Mesothelial cell of epicardium (in vitro differentiated cells): ENCODE measurements at regions not wholly inside any gene's neighbourhood (a gene's known extent, or its start where the extent isn't known, plus 50 kb on each side); places are given as distances from the start of the nearest gene placed in this dataset.

ENCODE experiments used
- DNase-seq, 2 experiments: peaks; one replicate each; pipeline ENCODE4 v3.0.0; 2021; ENCODE audit warnings: low spot score in 2 of 2; ENCODE audit not compliant: unreplicated experiment in 2 of 2
- H3K27ac Mint-ChIP-seq: 2 replicates; pipeline ENCODE4 v1.8.0; 2021; ENCODE audit warnings: mixed read lengths
- H3K27me3 Mint-ChIP-seq: 2 replicates; pipeline ENCODE4 v1.8.0; 2021; ENCODE audit warnings: low read depth, mixed read lengths
- H3K36me3 Mint-ChIP-seq: 2 replicates; pipeline ENCODE4 v1.8.0; 2021; ENCODE audit warnings: mixed read lengths
- H3K4me1 Mint-ChIP-seq: 2 replicates; pipeline ENCODE4 v1.8.0; 2021; ENCODE audit warnings: mixed read lengths
- H3K4me3 Mint-ChIP-seq: 2 replicates; pipeline ENCODE4 v1.8.0; 2021; ENCODE audit warnings: mild to moderate bottlenecking, moderate library complexity, mixed read lengths
- H3K9me3 Mint-ChIP-seq: 2 replicates; pipeline ENCODE4 v1.8.0; 2021; ENCODE audit warnings: mixed read lengths
- TF ChIP-seq, protein P1 (sequence below): fragments of 200-600 bp; sonication (generic); IDR thresholded peaks from one replicate; pipeline ENCODE4 v1.5.0; 2021; ENCODE audit warnings: antibody characterized with exemption; ENCODE audit not compliant: unreplicated experiment

DNA sequence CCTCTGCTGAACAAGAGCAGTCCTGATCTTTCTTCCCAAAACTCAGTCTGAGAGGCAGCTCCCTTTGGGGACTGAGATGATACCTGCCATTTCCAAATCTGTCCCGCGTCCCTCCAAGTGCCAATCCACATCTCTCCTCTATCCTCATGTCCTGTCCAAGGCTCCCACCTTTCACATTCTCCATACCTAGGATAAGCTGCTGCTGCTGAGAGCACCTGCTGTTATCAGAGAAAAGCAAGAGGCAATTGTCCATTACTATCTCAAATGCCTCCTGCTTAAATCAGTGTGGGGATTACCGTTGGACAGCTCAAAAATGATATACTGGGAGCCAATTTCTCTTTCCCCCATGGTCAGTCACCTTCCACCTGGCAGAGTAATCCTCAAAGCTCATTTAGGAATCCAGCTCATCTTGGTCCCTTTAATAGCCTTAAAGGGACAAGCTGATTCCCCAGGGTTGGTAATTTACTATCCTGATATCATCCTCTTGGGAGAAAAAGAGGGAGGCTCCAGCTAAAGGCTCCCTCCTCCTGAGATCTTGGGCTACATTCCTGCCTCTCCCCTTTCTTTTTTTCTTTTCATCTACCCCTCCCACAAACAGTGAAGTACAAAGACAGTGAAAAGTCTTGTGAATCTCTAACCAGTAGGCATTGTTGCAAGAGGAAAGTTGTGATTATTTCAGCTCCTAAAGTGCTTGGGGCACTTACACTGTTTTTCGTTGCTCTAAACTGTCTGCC, 278.1 kb upstream of the CAMK1G start:
- no peak overlapping the region for H3K27ac Mint-ChIP-seq

DNA sequence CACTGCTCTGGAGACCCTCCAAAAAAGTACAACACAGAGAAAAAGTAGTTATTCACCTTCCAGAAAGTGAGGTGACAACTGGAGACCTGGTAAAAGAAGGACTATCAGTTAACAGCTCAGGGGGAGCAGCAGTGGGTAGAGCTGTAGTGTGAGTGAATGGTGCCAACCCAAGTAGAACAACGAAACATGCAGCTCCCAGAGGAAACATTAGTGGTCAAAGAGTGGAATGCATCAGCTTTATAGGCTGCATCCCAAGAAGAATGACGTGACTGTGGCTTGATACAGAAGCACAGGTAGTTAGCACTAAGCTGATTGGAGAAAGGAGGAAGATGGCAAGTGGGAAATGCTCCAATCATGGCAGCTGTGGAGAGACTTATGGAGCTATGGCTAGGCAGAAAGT, 275.7 kb upstream of the CAMK1G start:
- Mint-ChIP-seq H3K4me1 (peaks cover 25% of the 10 kb centered on the region), H3K4me3 (no peak overlapping the region), H3K27ac (no peak overlapping the region), H3K36me3 (no peaks in the 10 kb centered on the region), H3K27me3 (peaks cover 39% of the 10 kb centered on the region), H3K9me3 (no peaks in the 10 kb centered on the region)
- DNase-seq = no peak
- TF ChIP-seq, protein P1, sequence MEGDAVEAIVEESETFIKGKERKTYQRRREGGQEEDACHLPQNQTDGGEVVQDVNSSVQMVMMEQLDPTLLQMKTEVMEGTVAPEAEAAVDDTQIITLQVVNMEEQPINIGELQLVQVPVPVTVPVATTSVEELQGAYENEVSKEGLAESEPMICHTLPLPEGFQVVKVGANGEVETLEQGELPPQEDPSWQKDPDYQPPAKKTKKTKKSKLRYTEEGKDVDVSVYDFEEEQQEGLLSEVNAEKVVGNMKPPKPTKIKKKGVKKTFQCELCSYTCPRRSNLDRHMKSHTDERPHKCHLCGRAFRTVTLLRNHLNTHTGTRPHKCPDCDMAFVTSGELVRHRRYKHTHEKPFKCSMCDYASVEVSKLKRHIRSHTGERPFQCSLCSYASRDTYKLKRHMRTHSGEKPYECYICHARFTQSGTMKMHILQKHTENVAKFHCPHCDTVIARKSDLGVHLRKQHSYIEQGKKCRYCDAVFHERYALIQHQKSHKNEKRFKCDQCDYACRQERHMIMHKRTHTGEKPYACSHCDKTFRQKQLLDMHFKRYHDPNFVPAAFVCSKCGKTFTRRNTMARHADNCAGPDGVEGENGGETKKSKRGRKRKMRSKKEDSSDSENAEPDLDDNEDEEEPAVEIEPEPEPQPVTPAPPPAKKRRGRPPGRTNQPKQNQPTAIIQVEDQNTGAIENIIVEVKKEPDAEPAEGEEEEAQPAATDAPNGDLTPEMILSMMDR = no peak

More for the DNA sequence above, 278.1 kb upstream of the CAMK1G start:
- Mint-ChIP-seq H3K36me3 (no peaks in the 10 kb centered on the region), H3K9me3 (no peaks in the 10 kb centered on the region), H3K4me1 (peaks cover 29% of the 10 kb centered on the region), H3K27me3 (peaks cover 49% of the 10 kb centered on the region), H3K4me3 (no peak overlapping the region)
- TF ChIP-seq, protein P1 = no peak
- DNase-seq = no peak

DNA sequence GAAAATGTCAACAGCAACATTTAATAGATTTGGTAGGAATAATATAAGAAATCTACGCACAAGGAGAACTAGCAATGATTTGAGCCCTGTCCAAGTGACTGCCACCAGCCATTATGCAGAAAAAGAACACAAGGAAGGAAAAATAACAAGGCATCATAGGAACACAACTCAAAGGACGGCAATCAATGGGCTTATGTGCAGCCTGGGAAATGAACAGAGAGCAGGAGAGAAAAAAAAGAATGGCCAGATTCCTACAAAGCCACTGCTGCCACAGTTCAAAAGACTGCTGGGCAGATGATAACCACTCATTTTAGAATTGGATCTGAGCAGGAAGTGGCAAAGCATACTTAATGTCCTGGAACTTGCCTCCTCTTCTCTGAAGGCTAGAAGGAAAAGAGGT, 274.3 kb upstream of the CAMK1G start:
- DNase-seq = no peak
- Mint-ChIP-seq H3K4me3 (no peak overlapping the region), H3K9me3 (no peaks in the 10 kb centered on the region), H3K27ac (no peak overlapping the region), H3K36me3 (no peaks in the 10 kb centered on the region), H3K4me1 (peaks cover 13% of the 10 kb centered on the region), H3K27me3 (peaks cover 32% of the 10 kb centered on the region)
- TF ChIP-seq, protein P1 = no peak

DNA sequence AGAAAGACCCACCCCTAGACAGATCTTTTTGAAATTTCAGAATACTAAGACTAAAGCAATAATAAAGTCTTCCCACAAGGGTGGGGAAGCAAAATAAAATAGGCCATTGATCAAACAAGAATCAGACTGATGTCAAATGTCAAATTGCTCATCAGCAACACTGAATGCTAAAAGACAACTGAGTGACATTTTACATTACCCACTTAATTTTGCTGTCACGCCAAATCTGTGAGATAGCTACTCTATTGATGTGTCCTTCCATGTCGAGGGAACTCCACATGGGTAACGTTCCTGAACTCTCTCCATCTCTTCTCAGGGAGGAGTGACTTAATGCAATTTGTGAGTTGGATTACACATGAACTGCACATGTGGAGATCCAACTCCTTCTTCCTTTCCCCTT, 271.7 kb upstream of the CAMK1G start:
- no peaks in the 10 kb centered on the region for H3K9me3 Mint-ChIP-seq
- H3K27ac Mint-ChIP-seq = no peak overlapping the region
- no peak for DNase-seq
- H3K4me1 Mint-ChIP-seq = no peaks in the 10 kb centered on the region
- peaks cover 21% of the 10 kb centered on the region for H3K27me3 Mint-ChIP-seq
- H3K36me3 Mint-ChIP-seq = no peaks in the 10 kb centered on the region
- TF ChIP-seq, protein P1 = no peak
- H3K4me3 Mint-ChIP-seq = no peak overlapping the region

DNA sequence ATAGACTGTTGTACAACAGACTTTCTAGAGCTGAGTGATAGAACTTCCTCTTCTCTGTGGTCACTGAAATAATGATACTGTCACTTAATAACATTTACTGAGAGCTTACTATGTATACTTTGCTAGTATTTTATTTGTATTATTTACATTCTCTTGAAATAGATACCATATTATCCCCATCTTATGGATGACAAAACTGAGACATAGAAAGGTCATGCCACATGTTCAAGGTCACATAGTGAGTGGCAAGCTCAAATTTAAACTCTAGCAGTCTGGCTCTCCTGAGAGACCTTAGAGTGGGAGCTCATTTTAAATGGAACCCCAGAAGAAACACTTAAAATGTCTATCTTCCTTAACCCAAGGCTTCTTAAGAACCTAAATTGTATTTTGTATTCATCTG, 266.6 kb upstream of the CAMK1G start:
- TF ChIP-seq, protein P1 = no peak
- no peak for DNase-seq
- Mint-ChIP-seq H3K4me1 (no peaks in the 10 kb centered on the region), H3K36me3 (peaks cover 2% of the 10 kb centered on the region), H3K27ac (no peak overlapping the region), H3K9me3 (peaks cover 5% of the 10 kb centered on the region), H3K4me3 (no peak overlapping the region), H3K27me3 (peaks cover 13% of the 10 kb centered on the region)
